ENCODE measurements at regions not wholly inside any gene's neighbourhood (a gene's known extent, or its start where the extent isn't known, plus 50 kb on each side); places are given as distances from the start of the nearest gene placed in this dataset.

DNA sequence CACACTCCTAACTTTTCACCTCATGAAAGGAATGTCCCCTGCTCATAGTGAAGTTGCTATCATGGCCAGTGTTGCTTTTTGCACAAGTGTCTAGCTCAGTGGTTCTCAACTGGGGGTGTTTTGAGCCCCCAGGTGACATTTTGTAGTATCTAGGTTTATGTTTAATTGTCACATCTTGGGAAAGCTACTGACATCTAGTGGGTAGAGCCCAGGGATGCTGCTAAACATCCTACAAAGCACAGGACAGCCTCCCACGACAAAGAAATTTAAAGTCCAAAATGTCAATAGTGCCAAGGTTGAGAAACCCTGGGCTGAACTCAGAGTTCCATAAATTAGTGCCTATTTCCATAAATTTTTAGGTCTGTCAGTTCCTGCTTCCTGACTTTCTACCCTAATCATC, 70.7 kb upstream of the HCCS start:
- 60% methylated on average over 1 of the region's 1 CpG for WGBS
- Histone ChIP-seq H3K4me3 (no peak overlapping the region), H3K9me3 (peaks cover 0 to 16% (median 0%) of the 10 kb centered on the region in 4 donors), H3K27me3 (no peaks in the 10 kb centered on the region), H3K27ac (replicated peaks in 1 of 4) (no peak overlapping the region), H3K4me1 (no peaks in the 10 kb centered on the region), H3K36me3 (no peaks in the 10 kb centered on the region)
- no peak for DNase-seq (ENCODE audit: extremely low spot score)
- TF ChIP-seq CTCF (IDR thresholded peaks at IDR 0.05) (no peak), EP300 (IDR thresholded peaks at IDR 0.05) (no peak), POLR2A (IDR thresholded peaks at IDR 0.05; ENCODE audit: low read depth) (no peak), POLR2AphosphoS5 (IDR thresholded peaks at IDR 0.05) (no peak)
- intact Hi-C loops (cut with DNase I), result no loop called here

DNA sequence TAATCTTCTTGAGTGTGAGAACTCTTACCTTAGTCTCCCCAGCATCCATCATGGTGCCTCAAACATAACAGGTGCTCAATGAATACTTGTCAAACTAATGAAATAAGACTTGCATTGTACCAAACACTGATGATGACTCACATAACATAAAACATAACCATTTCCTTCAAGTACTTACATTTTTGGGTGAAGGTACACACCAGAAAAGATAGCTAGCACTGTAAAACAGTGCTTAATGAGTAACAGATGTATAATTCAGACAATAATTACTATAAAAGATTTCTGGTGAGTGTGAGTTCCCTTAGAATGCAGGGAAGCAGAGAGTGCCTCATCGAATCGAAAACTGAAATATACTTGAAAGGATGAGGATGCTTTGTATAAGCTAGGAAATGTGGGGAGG, 70.1 kb upstream of the HCCS start:
- DNase-seq (ENCODE audit: extremely low spot score), result no peak
- intact Hi-C loops (cut with DNase I), result no loop called here
- no peaks in the 10 kb centered on the region for H3K27me3 ChIP-seq
- peaks cover 0 to 20% (median 0%) of the 10 kb centered on the region in 4 donors for H3K9me3 ChIP-seq
- no peaks in the 10 kb centered on the region for H3K36me3 ChIP-seq
- TF ChIP-seq EP300 (IDR thresholded peaks at IDR 0.05) (no peak), CTCF (IDR thresholded peaks at IDR 0.05) (no peak), POLR2A (IDR thresholded peaks at IDR 0.05; ENCODE audit: low read depth) (no peak), POLR2AphosphoS5 (IDR thresholded peaks at IDR 0.05) (no peak)
- H3K27ac ChIP-seq (replicated peaks in 1 of 4), result no peak overlapping the region
- no peaks in the 10 kb centered on the region for H3K4me1 ChIP-seq
- 88% methylated on average over 2 of the region's 2 CpGs for WGBS
- no peak overlapping the region for H3K4me3 ChIP-seq

- TF ChIP-seq POLR2AphosphoS5 (IDR thresholded peaks at IDR 0.05) (no peak), POLR2A (IDR thresholded peaks at IDR 0.05; ENCODE audit: low read depth) (no peak), EP300 (IDR thresholded peaks at IDR 0.05) (no peak), CTCF (IDR thresholded peaks at IDR 0.05) (no peak)
- Histone ChIP-seq H3K4me1 (no peaks in the 10 kb centered on the region), H3K27me3 (no peaks in the 10 kb centered on the region), H3K36me3 (no peaks in the 10 kb centered on the region), H3K4me3 (no peak overlapping the region), H3K27ac (replicated peaks in 1 of 4) (no peak overlapping the region), H3K9me3 (peaks cover 0 to 12% (median 0%) of the 10 kb centered on the region in 4 donors)
- no peak for DNase-seq (ENCODE audit: extremely low spot score)
- intact Hi-C loops (cut with DNase I), result no loop called here
- WGBS, result 94% methylated on average over 2 of the region's 2 CpGs
Measured at GRCh38 chrX:11050013-11050412, 61.1 kb upstream of the HCCS start.

- no peaks in the 10 kb centered on the region for H3K36me3 ChIP-seq
- H3K4me1 ChIP-seq, result no peaks in the 10 kb centered on the region
- H3K4me3 ChIP-seq, result no peak overlapping the region
- no peaks in the 10 kb centered on the region for H3K27me3 ChIP-seq
- no peak for DNase-seq (ENCODE audit: extremely low spot score)
- TF ChIP-seq CTCF (IDR thresholded peaks at IDR 0.05) (no peak), EP300 (IDR thresholded peaks at IDR 0.05) (no peak), POLR2AphosphoS5 (IDR thresholded peaks at IDR 0.05) (no peak), POLR2A (IDR thresholded peaks at IDR 0.05; ENCODE audit: low read depth) (no peak)
- intact Hi-C loops (cut with DNase I), result no loop called here
- no peak overlapping the region for H3K27ac ChIP-seq (replicated peaks in 1 of 4)
- H3K9me3 ChIP-seq, result no peaks in the 10 kb centered on the region
Measured at GRCh38 chrX:11053351-11053750, 57.8 kb upstream of the HCCS start.
